Hematopoietic multipotent progenitor cell treated with erythropoietin and hydrocortisone succinate and interleukin-3 and kit ligand, for 6 days (in vitro differentiated cells): ENCODE measurements at regions not wholly inside any gene's neighbourhood (a gene's known extent, or its start where the extent isn't known, plus 50 kb on each side); places are given as distances from the start of the nearest gene placed in this dataset.

ENCODE experiments used
- DNase-seq: peaks from one replicate; pipeline ENCODE4 v3.0.0-alpha.2; 2015

DNA sequence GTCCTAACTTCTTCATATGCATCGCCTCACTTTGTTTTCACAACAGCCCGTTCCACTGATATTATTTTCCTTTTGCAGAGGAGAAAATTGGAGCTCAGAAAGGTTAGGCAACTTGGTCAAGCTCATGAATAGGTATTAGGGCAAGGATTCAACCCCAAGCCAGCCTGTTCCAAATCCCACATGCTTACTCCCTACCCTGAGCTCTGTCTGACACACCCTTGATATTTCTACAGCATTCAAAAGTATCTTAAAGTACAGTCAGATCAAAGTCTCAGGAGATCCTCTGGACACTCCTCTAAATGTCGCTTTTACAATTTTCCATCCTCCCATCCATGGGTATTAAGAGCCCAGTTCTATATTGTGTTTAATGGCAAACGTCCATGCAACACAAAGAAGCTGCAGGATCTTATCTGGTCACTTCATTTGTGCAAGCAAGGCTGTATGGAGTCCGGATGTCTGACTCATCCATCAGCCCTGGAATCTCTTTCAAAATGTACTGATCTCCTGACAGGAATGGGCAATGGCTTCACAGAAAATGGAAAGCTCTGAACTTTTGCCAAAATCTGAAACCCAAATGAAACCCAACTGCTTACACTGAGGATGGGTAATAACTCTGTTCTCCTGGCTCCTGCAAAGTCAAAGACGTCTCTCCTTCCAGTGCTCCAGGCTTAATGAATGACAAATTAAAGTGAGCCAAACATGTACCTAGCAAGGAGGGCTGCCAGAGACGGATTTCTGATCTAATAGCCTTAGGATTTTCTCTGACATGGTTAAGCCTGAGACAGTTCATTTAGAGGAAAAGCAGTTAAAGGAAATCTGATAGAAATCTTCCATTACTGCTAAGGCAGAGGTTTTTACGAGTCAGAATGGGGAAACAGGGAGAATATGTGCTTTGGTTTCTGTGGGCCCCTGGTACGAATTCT lies 230.9 kb upstream of the RORA start:
- no peak for DNase-seq

DNA sequence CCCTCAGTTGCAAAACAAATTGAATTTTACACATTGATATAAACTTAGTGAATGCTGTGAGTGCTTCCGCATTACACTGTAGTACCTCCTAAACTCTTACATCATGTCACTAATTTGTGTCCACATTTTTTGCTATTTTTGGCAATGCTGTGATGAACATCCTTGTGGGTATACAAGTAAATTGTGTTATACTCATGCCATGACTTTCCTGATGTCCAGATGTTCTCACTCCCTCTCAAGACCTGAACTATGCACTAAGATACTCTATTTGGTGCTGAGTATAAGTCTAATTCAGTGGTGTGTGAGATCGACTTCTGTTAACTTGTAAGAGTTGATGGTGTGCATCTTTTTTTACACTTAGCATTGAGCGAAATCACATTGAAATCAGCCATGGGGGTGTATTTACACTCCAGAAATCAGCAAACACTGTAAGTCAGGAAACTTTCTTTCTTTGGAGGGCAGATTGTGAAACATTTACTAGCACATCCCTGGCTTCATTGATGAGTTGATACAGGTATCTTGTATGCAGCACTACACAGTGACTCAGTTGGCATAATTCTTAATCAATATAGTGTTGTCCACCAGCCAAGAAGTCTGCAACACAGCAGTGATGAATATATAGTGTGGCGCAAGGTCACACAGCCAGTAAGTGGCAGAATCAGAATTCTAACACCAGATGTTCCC lies 228.1 kb upstream of the RORA start:
- no peak for DNase-seq

DNA sequence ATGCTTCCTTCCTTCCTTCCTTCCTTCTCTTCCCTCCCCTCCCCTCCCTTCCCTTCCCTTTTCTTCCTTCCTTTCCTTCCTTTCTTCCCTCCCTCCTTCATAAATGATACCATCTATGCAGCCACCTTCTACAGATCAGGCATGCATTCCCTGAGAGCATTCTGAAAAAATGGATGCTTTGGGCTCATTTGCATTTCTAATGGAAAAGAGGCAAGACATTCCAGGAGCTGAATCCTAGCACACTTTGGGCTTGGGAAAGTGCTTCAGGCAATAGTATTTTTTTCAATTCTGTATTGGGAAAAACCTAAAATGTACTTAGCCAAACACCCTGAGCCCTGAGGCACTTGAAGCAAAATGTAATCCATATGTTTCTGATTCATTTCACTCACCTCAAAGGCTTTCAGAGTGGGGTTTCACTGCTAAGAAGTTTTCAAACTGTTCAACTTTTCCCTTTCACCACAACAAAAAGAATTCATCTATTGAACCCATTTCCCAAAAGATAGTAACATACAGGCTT lies 220.1 kb upstream of the RORA start:
- DNase-seq: no peak

DNA sequence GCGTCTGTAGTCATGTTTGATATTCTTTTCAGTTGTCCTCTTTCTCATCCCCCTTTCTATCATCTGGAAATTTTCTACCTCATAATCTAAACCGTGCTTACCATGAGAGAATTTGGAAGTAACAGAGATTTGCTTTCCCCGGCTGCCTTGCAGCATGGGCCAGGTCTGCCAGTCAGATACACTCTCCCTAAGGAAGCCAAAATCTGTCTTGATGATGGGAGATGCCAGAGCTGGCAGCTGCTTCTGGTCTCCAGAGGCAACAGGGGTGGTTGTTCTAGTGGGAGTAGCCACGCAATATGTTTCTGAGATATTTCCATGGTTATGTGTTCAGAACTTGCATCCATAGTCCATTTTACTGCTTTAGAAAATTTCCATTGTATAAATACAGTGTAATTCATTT lies 218.9 kb upstream of the RORA start:
- no peak for DNase-seq

DNA sequence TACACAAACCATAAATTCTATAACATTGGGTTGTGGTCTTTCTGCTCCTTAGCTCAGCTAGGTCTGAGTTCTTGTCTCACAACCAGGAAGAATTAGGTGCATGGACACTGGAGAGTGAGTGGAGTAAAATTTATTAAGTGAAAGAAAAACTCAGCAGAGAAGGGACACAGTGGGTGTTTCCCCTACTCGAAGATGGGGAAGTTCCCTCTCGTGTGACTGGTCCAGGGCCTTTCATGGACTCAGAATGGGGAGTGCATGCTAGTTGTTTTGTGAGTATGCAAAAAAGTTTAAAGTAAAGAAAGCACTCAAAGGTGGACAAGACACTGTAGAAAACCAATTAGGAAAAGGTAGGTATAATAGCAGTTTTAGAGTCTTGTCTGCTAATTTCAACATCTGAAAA lies 215.5 kb upstream of the RORA start:
- no peak for DNase-seq

DNA sequence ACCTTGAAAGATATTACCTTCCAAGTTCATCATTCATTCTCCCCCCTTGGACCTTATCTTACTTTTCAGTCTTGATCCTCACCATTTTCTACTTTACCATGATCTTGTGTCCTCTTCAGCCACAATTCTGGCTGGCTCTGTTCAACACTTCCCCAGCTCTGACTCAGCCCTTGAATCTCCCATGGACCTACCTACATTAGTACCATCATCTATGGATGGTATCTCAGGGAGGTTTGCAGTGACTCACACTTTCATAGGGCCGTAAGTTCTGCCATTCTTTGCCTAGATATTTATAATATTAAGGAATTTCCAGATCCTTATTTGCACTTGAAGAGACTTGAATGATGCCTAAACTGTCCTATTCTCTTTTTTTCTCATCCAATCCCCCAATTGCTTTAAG lies 213.7 kb upstream of the RORA start:
- no peak for DNase-seq

DNA sequence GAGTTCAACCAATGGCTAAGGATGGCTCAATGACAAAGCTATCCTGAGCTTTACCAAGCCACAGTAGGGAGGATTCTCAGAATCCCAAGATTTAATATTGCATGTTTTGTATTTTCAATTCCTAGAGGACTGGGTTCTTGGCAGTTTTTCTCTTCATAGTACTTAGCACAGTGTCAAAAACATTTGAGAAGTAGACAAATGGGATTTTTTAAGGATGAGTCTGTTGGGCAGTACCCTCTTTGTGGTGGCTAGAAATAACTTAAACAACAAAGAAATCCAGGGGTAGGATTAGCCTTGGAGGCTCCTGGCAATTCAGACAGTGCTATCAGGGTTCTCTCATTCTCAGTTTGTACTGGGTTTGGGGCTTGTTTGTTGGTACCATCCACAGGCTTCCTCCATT lies 212.8 kb upstream of the RORA start:
- DNase-seq: no peak

DNA sequence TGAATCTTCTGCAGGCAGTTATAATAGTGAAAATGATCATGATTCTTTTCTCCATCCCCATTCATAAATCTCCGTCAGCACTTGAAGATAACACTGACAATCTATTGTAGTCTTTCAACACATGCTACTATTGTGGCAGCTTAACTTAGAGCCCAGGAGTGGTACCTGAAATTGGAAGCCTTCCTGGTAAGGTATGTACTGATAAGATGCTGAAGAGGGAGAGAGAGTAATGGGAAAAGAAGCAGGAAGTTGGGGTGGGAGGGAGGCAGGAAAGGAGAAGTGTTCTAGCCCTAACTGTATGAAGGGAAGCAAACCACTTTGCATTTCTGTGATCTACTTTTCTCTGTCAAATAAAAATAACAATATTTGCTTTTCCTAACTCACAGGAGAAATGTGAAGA lies 197.4 kb upstream of the RORA start:
- DNase-seq: no peak

DNA sequence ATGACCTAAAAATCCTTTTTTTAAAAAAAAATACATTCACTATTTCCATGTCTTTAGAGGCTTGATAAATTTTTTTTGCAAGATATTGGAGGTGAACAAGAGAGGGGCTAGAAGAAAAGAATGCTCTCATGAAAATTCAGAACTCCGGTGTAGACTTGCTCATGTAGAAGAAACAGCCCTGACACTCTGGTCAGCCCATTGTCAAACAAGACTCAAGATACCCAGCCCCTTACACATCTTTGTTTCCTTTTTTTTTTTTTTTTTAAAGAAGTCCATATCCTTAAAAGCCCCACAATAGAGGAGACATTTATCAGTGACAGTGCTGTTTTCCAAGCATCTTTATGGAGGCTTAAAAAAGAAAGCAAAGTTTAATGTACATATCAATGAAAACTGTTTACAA lies 196.8 kb upstream of the RORA start:
- no peak for DNase-seq

DNA sequence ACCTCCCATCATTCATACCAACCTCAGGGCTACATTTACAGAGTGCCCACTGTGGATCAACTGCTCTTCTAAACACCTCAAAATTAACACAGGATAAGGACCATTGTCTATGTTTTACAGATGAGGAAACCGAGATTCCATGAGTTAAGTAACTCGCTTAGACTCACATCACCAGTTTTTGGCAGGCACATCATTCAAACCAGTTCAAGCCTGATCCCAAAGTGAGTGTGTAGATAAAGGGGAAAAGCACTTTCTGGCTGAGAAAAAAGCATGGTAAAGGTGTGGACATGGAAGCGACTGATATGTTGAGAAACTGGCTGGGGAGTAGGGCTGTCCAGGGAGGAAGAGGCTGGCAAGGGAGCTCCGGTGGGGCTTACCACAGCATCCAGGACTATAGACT lies 193.7 kb upstream of the RORA start:
- DNase-seq: no peak

DNA sequence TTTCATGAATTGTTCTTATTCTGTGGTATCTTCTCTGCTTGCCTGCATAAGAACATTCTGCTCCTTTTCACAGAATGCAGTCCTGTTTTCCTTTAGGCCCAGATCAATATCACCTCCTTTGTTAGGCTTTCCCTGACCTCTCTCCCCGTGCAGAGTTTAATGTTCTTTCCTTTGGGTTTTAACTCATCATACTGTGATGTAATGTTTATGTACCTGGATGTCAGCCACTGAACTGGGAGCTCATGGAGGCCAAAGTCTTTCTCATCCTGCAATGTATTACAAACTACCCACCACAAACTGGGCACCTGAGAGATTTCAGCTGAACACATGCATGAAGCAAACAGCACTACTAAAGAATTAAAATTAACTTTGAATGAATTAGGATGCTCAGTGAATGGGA lies 192.8 kb upstream of the RORA start:
- DNase-seq: no peak

DNA sequence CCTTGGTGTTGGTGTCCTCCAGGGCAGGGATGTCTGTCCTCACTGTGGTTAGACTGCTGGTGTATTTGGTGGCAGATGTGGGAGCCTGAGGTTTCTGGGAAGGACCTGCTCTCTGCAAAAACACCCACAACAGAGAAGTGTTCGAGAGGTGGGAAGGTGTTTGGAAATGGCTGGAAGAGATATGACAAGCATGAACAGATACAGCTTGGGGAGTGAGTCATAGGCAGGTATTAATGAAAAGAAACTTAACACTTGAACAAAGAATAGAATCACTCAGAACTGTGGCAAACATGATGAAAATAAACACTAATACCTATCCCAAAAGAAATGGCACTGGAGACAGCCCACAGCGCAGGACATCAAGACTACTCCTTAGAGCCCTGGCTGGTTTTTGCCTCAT lies 192.4 kb upstream of the RORA start:
- no peak for DNase-seq

DNA sequence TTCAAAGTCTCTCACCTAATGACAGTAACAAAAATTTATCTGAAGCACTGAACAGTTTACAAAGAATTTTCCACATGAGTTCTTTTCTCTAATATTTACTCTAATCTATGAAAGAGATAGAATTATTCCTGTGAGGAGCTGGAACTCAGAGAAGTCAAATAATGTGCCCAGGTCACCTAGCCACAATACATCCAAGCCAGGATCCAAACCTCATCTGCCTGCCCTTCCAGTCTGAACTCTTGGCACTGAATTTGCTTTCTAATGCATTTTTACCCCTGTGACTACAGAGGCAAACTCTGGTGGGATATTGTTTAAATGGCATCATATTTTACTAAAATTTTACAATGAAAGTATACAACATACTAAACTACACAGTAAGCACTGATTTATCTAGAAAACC lies 191.4 kb upstream of the RORA start:
- DNase-seq: no peak

DNA sequence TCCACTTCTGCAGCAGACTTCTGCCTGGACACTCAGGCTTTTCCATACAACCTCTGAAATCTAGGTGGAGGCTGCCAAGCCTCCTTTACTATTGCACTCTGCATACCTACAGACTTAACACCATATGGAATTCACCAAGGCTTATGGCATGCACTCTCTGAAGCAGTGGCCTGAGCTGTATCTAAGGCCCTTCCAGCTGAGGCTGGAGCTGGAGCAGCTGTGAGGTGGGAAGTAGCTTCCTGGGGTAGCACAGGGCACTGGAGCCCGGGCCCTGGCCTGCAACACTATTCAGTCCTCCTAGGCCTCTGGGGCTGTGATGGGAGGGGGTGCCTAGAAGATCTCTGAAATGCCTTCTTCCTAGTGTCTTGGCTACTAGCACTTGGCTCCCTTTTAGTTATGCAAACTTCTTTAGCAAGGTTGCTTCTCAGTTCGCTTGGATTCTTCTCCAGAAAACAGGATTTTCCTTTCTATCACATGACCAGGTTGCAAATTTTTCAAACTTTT lies 186.6 kb upstream of the RORA start:
- DNase-seq: no peak

DNA sequence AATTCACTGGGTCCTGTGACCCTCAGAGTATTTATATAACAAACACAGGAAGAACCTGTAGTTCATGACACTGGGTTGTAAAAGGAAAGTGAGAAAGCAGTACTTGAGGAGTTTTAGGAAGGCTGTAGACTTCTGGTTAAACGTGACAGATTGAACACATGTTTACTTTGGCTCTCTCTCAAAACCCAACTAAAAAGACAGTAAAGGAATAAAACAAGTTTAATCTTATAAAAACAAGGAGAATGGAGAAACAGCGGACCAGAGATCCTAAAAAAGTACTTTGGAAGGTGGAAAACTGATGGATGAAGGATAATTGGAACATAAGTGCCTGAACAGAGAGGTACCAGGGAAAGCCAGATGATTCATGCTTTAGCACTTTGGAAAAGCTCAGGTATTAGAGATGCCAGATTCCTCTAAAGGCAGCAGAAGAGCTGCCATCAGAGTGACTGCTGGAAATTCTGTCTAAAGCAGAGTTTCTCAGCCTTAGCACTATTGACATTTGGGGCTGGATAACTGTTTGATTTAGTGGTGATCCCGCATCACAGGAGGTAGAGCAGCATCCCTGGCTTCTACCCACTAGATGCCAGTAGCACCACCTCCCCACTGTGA lies 182.9 kb upstream of the RORA start:
- no peak for DNase-seq

DNA sequence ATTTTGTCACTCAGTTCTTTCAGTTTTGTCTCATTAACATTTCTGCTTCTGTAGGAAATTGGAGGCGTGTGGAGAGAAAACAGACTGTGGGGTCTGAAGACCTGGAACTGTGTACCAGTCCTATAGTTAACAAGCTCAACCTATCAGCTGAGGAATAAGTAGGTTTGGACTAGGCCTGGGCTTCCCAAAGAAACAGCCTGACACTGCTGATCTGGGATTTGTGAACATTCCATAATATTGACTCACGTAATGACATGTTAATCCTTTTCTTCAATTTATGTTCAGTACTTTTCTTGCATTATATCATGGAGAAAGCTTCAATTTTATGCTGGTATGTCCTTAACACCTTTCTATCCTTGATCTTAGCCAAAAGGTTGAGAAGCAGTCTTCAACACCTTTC lies 181.6 kb upstream of the RORA start:
- no peak for DNase-seq

DNA sequence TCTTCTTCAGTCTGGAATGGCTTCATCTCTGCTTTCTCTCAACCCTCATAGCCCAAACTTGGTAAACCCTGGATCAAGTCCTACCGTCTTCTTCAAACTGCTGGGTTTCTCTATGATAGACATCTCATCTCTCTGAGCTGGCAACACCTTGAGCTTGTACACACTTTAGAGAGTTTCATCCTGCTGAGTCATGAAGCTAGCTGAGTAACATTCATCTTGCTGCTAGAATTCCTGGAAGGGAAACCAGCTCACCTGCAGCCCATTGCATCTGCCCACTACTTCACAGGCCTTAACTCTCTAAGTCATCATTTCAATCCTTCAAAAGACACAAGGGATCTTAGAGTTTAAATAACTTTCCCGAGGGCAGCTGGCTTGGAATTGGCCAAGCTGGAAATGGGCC lies 175.5 kb upstream of the RORA start:
- DNase-seq: no peak

DNA sequence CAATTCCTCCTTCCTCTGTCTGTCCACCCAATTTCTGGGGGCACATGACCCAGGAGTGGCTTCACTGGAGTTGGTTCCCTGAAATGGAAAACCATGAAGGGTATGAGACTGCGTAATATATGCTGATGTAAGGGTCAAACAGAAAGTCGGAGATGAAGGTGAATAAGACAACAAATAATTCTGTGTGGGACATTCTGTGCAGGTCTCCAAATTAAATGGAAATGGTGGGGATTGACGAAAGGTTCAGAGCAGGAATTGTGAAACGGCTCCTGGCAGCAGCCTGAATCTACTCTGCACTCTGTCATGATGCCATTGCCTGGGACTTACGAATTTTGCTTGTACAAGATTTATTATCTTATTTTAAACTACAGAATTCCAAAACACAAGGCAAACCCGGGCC lies 174.8 kb upstream of the RORA start:
- DNase-seq: no peak

DNA sequence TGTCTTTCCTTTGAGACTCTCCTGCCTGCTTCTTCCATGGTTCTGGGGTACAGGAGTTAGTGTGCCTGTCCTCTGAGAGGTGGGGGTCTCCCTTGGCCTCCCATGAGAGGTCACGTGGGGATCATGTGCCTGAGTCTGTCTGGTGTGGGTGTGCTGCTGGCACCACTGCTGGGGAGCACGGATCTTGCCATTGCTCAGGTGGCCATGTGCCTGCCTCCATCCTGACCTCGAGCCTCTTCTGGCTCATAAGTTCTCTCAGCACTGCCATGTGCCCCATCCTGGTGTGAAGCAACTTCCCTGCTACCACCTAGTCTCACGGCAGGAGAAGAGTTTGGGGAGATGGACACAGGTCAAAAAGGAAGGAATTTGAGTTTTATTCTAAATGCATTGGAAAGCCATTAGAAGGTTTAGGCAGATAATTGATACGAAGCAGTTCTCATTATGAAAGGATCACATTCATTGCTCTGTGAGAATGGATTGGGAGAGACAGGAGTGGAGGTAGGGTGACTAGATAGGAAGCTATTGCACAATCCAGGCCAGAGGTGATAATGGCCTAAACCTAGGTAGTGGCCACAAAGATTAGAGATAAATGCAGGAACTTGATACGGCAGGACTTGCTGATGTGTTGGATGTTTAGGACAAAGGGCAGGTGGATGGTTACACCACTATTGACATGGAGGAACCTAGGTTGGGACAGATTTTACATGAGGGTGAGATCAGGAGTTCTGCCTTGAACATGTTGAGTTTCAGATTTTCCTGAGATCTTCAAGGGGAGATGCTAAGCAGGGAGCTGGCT lies 173.0 kb upstream of the RORA start:
- DNase-seq: no peak

DNA sequence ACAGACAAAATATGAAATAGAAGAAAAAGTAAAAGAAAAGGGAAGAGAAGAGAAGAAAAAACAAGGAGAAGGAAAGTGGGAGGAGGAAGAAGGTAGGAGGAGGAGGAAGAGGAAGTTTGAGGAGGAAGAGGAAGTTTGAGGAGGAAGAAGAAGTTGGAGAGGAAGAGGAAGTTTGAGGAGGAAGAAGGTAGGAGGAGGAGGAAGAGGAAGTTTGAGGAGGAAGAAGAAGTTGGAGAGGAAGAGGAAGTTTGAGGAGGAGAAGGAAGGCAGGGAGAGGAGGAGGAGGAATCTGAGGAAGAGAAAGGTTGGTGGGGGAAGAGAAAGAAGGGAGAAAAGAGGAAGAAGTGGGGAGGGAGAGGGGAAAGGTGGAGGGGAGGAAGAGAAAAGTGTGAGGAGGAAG lies 169.2 kb upstream of the RORA start:
- DNase-seq: no peak

DNA sequence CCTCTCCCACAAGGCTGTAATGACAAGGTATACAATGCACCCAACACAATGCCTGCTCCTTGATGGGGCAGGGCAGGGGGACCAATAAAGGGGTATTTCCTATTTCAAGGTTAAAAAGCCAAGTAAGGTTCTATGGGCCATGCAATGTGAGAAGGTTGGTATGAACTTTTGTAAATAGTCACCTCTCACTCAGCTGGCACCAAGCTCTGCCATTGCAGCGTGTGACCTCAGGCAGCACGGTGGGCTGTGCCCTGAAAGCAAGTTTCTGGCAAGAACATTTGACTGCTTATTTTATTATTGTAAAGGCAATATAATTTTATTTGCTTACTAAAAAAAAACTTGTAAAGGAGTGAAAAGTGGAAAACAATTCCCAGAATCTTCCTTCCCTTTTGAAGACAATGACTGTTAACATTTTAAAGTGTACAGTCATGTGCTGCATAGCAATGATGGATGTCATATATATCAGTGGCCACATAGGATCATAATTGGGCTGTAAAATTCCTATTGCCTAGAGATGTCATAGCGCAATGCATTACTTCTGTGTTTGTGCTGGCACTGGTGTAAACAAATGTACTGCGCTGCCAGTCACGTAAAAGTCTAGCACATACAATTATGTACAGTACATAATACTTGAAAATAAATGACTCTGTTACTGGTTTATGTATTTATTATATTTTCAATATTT lies 167.3 kb upstream of the RORA start:
- no peak for DNase-seq

DNA sequence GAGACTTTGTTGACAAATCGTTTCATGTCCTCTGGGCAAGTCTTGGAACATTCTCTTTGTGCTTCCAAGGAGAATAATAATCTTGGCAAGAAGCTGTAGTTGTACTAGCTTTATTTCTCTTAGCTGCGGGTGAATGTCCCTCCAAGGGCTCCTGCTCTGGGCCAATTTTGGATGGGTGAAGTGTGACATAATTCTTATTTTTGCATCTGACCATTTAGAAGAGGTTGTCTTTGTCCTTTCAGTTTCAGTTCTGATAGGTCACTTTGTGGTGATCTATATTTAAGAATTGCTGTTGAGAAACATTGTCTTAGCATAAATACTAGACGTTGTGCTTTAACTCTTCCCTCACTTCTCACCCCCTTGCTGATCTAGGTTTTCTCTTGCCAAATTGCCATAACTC lies 164.8 kb upstream of the RORA start:
- DNase-seq: no peak
